Neural crest cell (in vitro differentiated cells): ENCODE measurements at regions not wholly inside any gene's neighbourhood (a gene's known extent, or its start where the extent isn't known, plus 50 kb on each side); places are given as distances from the start of the nearest gene placed in this dataset.

Experiments used
- DNase-seq: peaks from one replicate; pipeline ENCODE4 v3.0.0; 2021; ENCODE audit warnings: low read depth, mixed read lengths, low spot score
- H3K27ac Mint-ChIP-seq: one replicate; pipeline ENCODE4 v1.8.0; 2021; ENCODE audit warnings: mild to moderate bottlenecking, mixed read lengths; ENCODE audit not compliant: unreplicated experiment
- H3K27me3 Mint-ChIP-seq: 2 replicates; pipeline ENCODE4 v1.8.0; 2021; ENCODE audit warnings: low read depth, mild to moderate bottlenecking, mixed read lengths
- H3K36me3 Mint-ChIP-seq: 2 replicates; pipeline ENCODE4 v1.8.0; 2021; ENCODE audit warnings: low read depth, mild to moderate bottlenecking, mixed read lengths
- H3K4me1 Mint-ChIP-seq: 2 replicates; pipeline ENCODE4 v1.8.0; 2021; ENCODE audit warnings: mixed read lengths
- H3K4me3 Mint-ChIP-seq: one replicate; pipeline ENCODE4 v1.8.0; 2021; ENCODE audit warnings: mild to moderate bottlenecking, mixed read lengths
- H3K9me3 Mint-ChIP-seq: 2 replicates; pipeline ENCODE4 v1.8.0; 2021; ENCODE audit warnings: mixed read lengths
- TF ChIP-seq, protein P1 (sequence below): fragments of 200-600 bp; sonication (generic); conservative IDR thresholded peaks from 2 replicates; pipeline ENCODE4 v1.5.0; 2021; ENCODE audit warnings: antibody characterized with exemption, mild to moderate bottlenecking

DNA sequence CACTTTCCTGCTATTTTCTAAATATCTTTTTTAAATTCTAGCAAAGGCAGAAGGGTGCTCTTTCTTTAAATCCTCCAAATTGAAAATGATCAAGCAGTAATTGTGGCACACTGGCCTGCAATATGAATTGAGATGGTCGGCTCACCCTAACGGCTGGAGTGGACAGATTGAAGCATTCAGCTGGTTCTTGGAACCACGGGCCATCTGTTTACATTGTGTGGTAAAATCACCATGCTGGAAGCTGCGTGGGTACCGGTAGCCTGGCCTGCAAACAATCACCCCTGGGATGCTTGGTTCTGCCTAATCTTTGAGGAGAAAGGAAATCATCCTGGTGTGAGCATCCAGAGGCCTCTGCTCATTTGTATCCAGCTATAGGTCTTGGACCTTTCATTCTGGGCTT, 289.3 kb downstream of the ZNF608 start:
- H3K9me3 Mint-ChIP-seq = no peaks in the 10 kb centered on the region
- DNase-seq = no peak
- TF ChIP-seq, protein P1, sequence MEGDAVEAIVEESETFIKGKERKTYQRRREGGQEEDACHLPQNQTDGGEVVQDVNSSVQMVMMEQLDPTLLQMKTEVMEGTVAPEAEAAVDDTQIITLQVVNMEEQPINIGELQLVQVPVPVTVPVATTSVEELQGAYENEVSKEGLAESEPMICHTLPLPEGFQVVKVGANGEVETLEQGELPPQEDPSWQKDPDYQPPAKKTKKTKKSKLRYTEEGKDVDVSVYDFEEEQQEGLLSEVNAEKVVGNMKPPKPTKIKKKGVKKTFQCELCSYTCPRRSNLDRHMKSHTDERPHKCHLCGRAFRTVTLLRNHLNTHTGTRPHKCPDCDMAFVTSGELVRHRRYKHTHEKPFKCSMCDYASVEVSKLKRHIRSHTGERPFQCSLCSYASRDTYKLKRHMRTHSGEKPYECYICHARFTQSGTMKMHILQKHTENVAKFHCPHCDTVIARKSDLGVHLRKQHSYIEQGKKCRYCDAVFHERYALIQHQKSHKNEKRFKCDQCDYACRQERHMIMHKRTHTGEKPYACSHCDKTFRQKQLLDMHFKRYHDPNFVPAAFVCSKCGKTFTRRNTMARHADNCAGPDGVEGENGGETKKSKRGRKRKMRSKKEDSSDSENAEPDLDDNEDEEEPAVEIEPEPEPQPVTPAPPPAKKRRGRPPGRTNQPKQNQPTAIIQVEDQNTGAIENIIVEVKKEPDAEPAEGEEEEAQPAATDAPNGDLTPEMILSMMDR = no peak
- no peak overlapping the region for H3K4me3 Mint-ChIP-seq
- peaks cover 79% of the 10 kb centered on the region for H3K4me1 Mint-ChIP-seq
- peaks cover 5% of the 10 kb centered on the region for H3K36me3 Mint-ChIP-seq
- H3K27me3 Mint-ChIP-seq = no peaks in the 10 kb centered on the region
- peak overlapping the region; percentile 60 for H3K27ac Mint-ChIP-seq

DNA sequence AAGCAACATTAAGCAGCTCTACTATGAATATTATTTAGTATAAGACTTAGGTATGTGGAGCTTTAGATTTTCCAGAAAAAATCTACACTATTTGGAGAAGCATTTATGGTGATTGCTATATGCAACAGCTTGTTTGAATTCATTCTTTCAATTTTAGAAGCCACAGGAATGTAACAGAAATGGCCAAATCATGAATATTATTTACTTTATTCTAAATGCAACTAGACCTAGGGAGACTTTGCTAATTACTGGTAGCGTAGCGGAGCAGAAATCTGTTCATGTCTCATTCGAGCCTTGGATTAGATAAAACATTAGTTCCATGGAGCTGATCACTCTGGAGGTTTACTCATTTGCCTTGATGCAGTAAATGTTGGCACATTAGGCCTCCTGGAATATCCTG, 290.2 kb downstream of the ZNF608 start:
- Mint-ChIP-seq H3K9me3 (no peaks in the 10 kb centered on the region), H3K4me3 (no peak overlapping the region), H3K27ac (no peak overlapping the region), H3K27me3 (no peaks in the 10 kb centered on the region), H3K36me3 (peaks cover 5% of the 10 kb centered on the region), H3K4me1 (peaks cover 78% of the 10 kb centered on the region)
- TF ChIP-seq, protein P1 = no peak
- no peak for DNase-seq

DNA sequence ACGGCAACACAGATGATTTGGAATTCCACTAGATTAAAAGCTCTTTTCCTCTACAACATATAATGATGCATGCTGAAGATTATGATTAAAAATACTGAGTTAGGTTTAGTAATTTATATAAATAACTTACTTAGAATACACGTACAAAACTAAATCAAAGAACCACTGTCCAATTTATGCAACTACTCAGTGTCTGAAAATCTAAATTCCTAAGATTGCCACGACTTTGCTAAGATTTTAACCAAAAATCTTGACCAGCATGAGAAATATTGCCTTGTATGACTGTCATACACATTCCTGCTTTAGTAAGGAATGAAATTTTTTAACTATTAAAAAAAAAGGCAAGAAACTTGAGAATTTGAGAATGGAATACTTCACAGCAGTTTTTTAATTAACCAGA, 292.4 kb downstream of the ZNF608 start:
- TF ChIP-seq, protein P1 = no peak
- H3K36me3 Mint-ChIP-seq = peaks cover 3% of the 10 kb centered on the region
- H3K27ac Mint-ChIP-seq = peak overlapping the region; percentile 63
- DNase-seq = no peak
- peaks cover 76% of the 10 kb centered on the region for H3K4me1 Mint-ChIP-seq
- no peaks in the 10 kb centered on the region for H3K27me3 Mint-ChIP-seq
- H3K9me3 Mint-ChIP-seq = no peaks in the 10 kb centered on the region
- no peak overlapping the region for H3K4me3 Mint-ChIP-seq

GRCh38 chr5:124453221-124454051, 293.0 kb downstream of the ZNF608 start:
- H3K4me1 Mint-ChIP-seq = peaks cover 74% of the 10 kb centered on the region
- DNase-seq = no peak
- TF ChIP-seq, protein P1 = no peak
- H3K36me3 Mint-ChIP-seq = peaks cover 5% of the 10 kb centered on the region
- no peak overlapping the region for H3K4me3 Mint-ChIP-seq
- H3K9me3 Mint-ChIP-seq = peaks cover 3% of the 10 kb centered on the region
- peak overlapping the region; percentile 76 for H3K27ac Mint-ChIP-seq
- H3K27me3 Mint-ChIP-seq = no peaks in the 10 kb centered on the region

DNA sequence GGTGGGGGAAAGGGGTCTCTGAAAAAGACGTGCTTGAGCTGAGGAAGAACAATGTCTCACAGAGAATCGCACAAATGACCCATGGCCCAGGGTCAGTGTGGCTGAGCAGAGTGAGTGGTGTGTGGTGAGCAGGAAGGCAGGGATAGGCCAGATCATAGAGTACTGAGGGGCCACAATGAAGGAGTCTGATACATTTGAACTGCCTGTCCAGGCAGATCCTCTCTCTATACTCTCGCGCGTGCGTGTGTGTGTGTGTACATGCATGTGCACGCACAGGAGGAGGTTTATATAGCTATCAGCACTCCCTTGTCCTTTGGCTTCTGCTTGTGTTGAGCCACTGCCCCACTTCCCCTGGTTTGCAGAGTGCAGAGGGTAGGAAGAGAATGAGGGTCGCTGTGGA, 294.0 kb downstream of the ZNF608 start:
- Mint-ChIP-seq H3K4me1 (peaks cover 74% of the 10 kb centered on the region), H3K4me3 (peak overlapping the region; percentile 39), H3K36me3 (peaks cover 8% of the 10 kb centered on the region), H3K9me3 (peaks cover 6% of the 10 kb centered on the region), H3K27me3 (no peaks in the 10 kb centered on the region), H3K27ac (peak overlapping the region; percentile 95)
- TF ChIP-seq, protein P1 = no peak
- DNase-seq = peak; percentile 21
